ENCODE measurements at regions not wholly inside any gene's neighbourhood (a gene's known extent, or its start where the extent isn't known, plus 50 kb on each side); places are given as distances from the start of the nearest gene placed in this dataset.

GRCh38 chr9:114733816-114734215, 51.8 kb upstream of the TEX48 start:
- DNase-seq (ENCODE audit: low read depth), result peak; percentile 84

GRCh38 chr9:114732823-114733222, 50.8 kb upstream of the TEX48 start:
- peak; percentile 55 for DNase-seq (ENCODE audit: low read depth)

Measured in iris pigment epithelial cell (primary cell).